NCI-H128 (cell line): ENCODE measurements at regions not wholly inside any gene's neighbourhood (a gene's known extent, or its start where the extent isn't known, plus 50 kb on each side); places are given as distances from the start of the nearest gene placed in this dataset.

ENCODE experiments used
- DNase-seq: peaks from one replicate; lab custom pipeline; 2025; ENCODE audit not compliant: unreplicated experiment; lab: John Stamatoyannopoulos, UW

GRCh38 chr10:3692387-3692999 lies 92.5 kb downstream of the KLF6 start:
- no peak for DNase-seq

GRCh38 chr10:3691482-3691881 lies 93.5 kb downstream of the KLF6 start:
- no peak for DNase-seq

GRCh38 chr10:3689871-3690510 lies 95.0 kb downstream of the KLF6 start:
- DNase-seq, result no peak

- no peak for DNase-seq
Measured at GRCh38 chr10:3687510-3688081, 97.4 kb downstream of the KLF6 start.

- DNase-seq, result no peak
Measured at GRCh38 chr10:3685384-3685783, 99.6 kb downstream of the KLF6 start.

- no peak for DNase-seq
Measured at GRCh38 chr10:3684891-3685290, 100.1 kb downstream of the KLF6 start.

GRCh38 chr10:3683560-3683959 lies 101.4 kb downstream of the KLF6 start:
- no peak for DNase-seq

- DNase-seq, result no peak
Measured at GRCh38 chr10:3682745-3683144, 102.3 kb downstream of the KLF6 start.

- no peak for DNase-seq
Measured at GRCh38 chr10:3681642-3682554, 103.1 kb downstream of the KLF6 start.

GRCh38 chr10:3679950-3680629 lies 104.9 kb downstream of the KLF6 start:
- no peak for DNase-seq

- no peak for DNase-seq
Measured at GRCh38 chr10:3678629-3679227, 106.3 kb downstream of the KLF6 start.

- DNase-seq, result no peak
Measured at GRCh38 chr10:3676564-3676963, 108.4 kb downstream of the KLF6 start.

- no peak for DNase-seq
Measured at GRCh38 chr10:3672220-3672619, 112.8 kb downstream of the KLF6 start.

GRCh38 chr10:3671386-3671955 lies 113.5 kb downstream of the KLF6 start:
- DNase-seq, result no peak

GRCh38 chr10:3668966-3669330 lies 116.1 kb downstream of the KLF6 start:
- no peak for DNase-seq

- no peak for DNase-seq
Measured at GRCh38 chr10:3668276-3668965, 116.6 kb downstream of the KLF6 start.

GRCh38 chr10:3666525-3667302 lies 118.3 kb downstream of the KLF6 start:
- no peak for DNase-seq

- DNase-seq, result no peak
Measured at GRCh38 chr10:3665316-3665908, 119.6 kb downstream of the KLF6 start.

GRCh38 chr10:3662775-3663174 lies 122.2 kb downstream of the KLF6 start:
- no peak for DNase-seq
